ENCODE measurements at regions not wholly inside any gene's neighbourhood (a gene's known extent, or its start where the extent isn't known, plus 50 kb on each side); places are given as distances from the start of the nearest gene placed in this dataset.

DNA sequence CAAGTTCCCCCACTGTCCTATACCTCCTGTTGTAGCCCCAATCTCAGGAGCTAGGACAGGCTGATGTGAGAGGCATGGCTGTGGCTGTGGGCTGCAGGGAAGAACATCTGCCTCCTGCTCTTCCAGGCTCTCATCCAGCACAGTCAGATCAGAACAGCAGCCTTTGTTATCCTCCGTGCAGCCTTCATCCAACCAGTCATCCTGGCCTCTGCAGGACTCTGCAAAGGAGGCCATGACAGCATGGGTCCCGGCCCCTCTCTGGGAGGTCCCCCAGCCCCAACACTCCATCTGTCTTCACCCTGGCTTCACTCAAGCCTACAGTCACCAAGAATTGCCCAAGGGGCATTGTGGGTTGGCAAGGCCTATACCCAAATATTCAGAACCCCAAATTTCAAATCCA lies 223.2 kb upstream of the COPS8 start:
- intact Hi-C loops (cut with DNase I) = no loop called here
- Histone ChIP-seq H3K4me1 (no peaks in the 10 kb centered on the region), H3K27me3 (ENCODE audit: low read depth) (no peaks in the 10 kb centered on the region), H3K4me3 (no peak overlapping the region), H3K36me3 (no peaks in the 10 kb centered on the region), H3K27ac (no peak overlapping the region), H3K9me3 (no peaks in the 10 kb centered on the region)
- TF ChIP-seq CTCF (IDR thresholded peaks at IDR 0.05) = no peak
- ATAC-seq (no peak), DNase-seq (no peak)

DNA sequence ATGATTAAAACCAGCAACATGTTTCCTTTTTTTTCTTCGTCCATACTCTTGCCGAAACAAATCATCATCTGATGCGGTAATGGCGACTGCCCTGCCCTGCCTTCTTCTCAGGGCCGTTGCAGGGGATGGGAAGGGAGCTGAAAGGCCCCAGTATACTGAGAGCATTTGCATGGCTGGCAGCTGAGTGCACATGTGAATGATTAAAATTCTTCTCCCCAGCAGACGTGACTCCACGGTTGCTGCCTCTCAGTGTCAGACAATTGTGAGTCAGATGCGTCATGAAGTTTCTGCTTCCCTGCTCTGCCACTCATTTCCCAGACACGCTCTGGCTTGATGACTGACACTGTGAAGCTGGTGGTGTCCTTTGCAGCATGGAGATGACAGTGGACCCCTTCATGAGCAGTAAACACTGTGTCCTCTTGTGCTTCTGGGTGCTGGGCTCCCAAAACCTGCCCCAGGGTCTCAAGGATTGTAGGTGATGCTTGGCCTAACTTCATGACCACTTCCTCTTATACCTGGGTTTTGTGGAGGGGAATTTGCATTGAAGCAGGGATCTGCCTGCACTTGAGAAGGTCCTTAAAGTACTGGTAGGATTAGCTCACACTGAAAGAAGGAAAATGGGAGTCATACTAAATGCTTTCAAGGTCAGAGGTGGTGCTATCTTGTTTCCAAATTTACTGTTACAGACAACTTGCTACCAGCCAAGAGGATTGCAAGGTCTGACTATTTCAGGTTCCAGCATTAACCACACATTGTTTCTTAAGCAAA lies 222.5 kb upstream of the COPS8 start:
- intact Hi-C loops (cut with DNase I) = no loop called here
- ATAC-seq (no peak), DNase-seq (no peak)
- Histone ChIP-seq H3K4me3 (no peak overlapping the region), H3K4me1 (no peaks in the 10 kb centered on the region), H3K27ac (no peak overlapping the region), H3K27me3 (ENCODE audit: low read depth) (no peaks in the 10 kb centered on the region), H3K36me3 (no peaks in the 10 kb centered on the region), H3K9me3 (no peaks in the 10 kb centered on the region)
- TF ChIP-seq CTCF (IDR thresholded peaks at IDR 0.05) = no peak

- Histone ChIP-seq H3K27ac (no peak overlapping the region), H3K4me3 (no peak overlapping the region), H3K27me3 (ENCODE audit: low read depth) (no peaks in the 10 kb centered on the region), H3K9me3 (no peaks in the 10 kb centered on the region), H3K4me1 (no peaks in the 10 kb centered on the region), H3K36me3 (no peaks in the 10 kb centered on the region)
- ATAC-seq = peak in 1 of 2 donors; percentile 34
- no peak for DNase-seq
- intact Hi-C loops (cut with DNase I) = no loop called here
- TF ChIP-seq CTCF (IDR thresholded peaks at IDR 0.05) = no peak
These were observed 222.0 kb upstream of the COPS8 start for GRCh38 chr2:236863729-236864126.

DNA sequence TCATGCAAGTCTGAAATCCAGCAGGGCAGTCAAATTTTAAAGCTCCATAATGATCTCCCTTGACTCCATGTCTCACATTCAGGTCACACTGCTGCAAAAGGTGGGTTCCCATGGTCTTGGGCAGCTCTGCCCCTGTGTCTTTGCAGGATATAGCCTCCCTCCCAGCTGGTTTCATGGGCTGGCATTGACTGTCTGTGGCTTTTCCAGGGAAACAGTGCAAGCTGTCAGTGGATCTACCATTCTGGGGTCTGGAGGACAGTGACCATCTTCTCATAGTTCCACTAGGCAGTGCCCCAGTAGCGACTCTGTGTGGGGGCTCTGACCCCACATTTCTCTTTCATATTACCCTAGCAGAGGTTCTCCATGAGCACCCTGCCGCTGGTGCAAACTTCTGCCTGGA lies 220.6 kb upstream of the COPS8 start:
- no peak for DNase-seq
- Histone ChIP-seq H3K9me3 (no peaks in the 10 kb centered on the region), H3K27me3 (ENCODE audit: low read depth) (no peaks in the 10 kb centered on the region), H3K27ac (no peak overlapping the region), H3K36me3 (no peaks in the 10 kb centered on the region), H3K4me1 (no peaks in the 10 kb centered on the region), H3K4me3 (no peak overlapping the region)
- no peak for TF ChIP-seq CTCF (IDR thresholded peaks at IDR 0.05)
- intact Hi-C loops (cut with DNase I) = no loop called here
- ATAC-seq = no peak

DNA sequence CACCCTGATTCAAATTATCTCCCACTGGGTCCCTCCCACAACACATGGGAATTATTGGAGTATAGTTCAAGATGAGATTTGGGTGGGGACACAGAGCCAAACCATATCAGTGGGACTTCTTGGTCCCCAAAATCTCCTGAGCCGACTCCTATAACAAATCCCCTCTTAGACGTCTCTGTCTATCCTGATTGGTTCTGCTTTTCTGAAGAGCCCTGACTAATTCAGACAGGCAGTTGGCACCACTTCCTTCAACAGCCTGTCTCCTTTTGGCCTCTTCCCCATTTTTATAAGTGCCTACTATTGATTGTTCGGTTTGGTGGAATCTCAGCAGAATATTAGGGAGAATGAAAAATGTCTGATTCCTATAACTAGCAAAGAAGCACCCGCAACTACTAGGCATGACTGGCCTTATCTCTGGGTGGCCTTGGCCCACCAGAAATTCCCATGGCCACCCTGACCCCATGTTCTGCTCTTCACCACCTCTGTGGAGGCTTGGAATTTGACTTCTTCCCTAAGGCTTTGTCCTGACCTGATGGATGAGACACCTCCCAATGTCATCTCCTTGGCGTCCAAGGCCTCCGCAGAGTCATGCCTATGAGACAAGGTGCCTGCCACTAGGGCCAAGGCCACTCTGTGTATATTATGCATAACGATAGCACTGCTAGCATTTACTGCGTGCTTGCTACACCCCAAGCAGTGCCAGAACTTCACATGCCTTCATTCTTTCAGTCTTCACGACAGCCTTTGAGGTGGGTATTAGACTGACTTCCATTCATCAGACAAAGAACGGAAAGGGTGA lies 218.9 kb upstream of the COPS8 start:
- Histone ChIP-seq H3K9me3 (no peaks in the 10 kb centered on the region), H3K4me1 (peaks cover 16% of the 10 kb centered on the region), H3K27ac (peak overlapping the region; percentile 18), H3K27me3 (ENCODE audit: low read depth) (no peaks in the 10 kb centered on the region), H3K4me3 (no peak overlapping the region), H3K36me3 (no peaks in the 10 kb centered on the region)
- intact Hi-C loops (cut with DNase I) = no loop called here
- DNase-seq (no peak), ATAC-seq (peak; percentile 38 to 43)
- no peak for TF ChIP-seq CTCF (IDR thresholded peaks at IDR 0.05)

Data from lower lobe of right lung (tissue), 2 donors.